Neuronal stem cell (in vitro differentiated cells): ENCODE measurements at regions not wholly inside any gene's neighbourhood (a gene's known extent, or its start where the extent isn't known, plus 50 kb on each side); places are given as distances from the start of the nearest gene placed in this dataset.

ENCODE experiments used
- DNase-seq: peaks from one replicate; pipeline ENCODE4 v3.0.0-alpha.2; 2013; ENCODE audit warnings: low spot score
- H2AFZ ChIP-seq: one replicate; pipeline ENCODE4 v1.6.1; 2013; ENCODE audit warnings: mild to moderate bottlenecking, low read length, inconsistent platforms
- H2AK5ac ChIP-seq: 2 replicates; pipeline ENCODE4 v1.6.1; 2013; ENCODE audit warnings: low read depth, mild to moderate bottlenecking, inconsistent platforms, low read length, moderate library complexity, mixed read lengths
- H2BK120ac ChIP-seq: 2 replicates; pipeline ENCODE4 v1.6.1; 2013; ENCODE audit warnings: low read depth, mild to moderate bottlenecking, inconsistent platforms, low read length, moderate library complexity, mixed read lengths
- H2BK12ac ChIP-seq: one replicate; pipeline ENCODE4 v1.6.1; 2013; ENCODE audit warnings: low read length, inconsistent platforms
- H2BK15ac ChIP-seq: 2 replicates; pipeline ENCODE4 v1.6.1; 2013; ENCODE audit warnings: mild to moderate bottlenecking, low read length, inconsistent platforms, mixed read lengths
- H2BK5ac ChIP-seq: one replicate; pipeline ENCODE4 v1.6.1; 2013; ENCODE audit warnings: inconsistent platforms, mild to moderate bottlenecking, low read length, moderate library complexity
- H3K14ac ChIP-seq: one replicate; pipeline ENCODE4 v1.6.1; 2013; ENCODE audit warnings: low read length, inconsistent platforms
- H3K18ac ChIP-seq: 2 replicates; pipeline ENCODE4 v1.6.1; 2013; ENCODE audit warnings: low read length, inconsistent platforms
- H3K23ac ChIP-seq: 2 replicates; pipeline ENCODE4 v1.6.1; 2013; ENCODE audit warnings: low read depth, mild to moderate bottlenecking, mixed read lengths, low read length, inconsistent platforms; ENCODE audit not compliant: poor library complexity
- H3K27ac ChIP-seq: replicated peaks from 3 replicates; pipeline ENCODE4 v1.5.1; 2013; ENCODE audit warnings: low read length, inconsistent platforms
- H3K27me3 ChIP-seq, 3 experiments: 2 replicates each; pipeline ENCODE4 v1.6.1; 2013; ENCODE audit warnings: low read length in 3 of 3, mild to moderate bottlenecking in 2 of 3, inconsistent platforms in 1 of 3, low read depth in 1 of 3, mixed read lengths in 1 of 3, moderate library complexity in 1 of 3; ENCODE audit not compliant: control insufficient read depth in 3 of 3, insufficient read depth in 3 of 3
- H3K36me3 ChIP-seq, 2 donors: replicated peaks in 1 of 2; 2 replicates each; pipeline ENCODE4 v1.6.1; 2013; ENCODE audit warnings: low read length in 2 of 2; ENCODE audit not compliant: control insufficient read depth in 2 of 2, insufficient read depth in 2 of 2
- H3K4ac ChIP-seq: 2 replicates; pipeline ENCODE4 v1.6.1; 2013; ENCODE audit warnings: inconsistent platforms, mild to moderate bottlenecking, low read length, moderate library complexity
- H3K4me1 ChIP-seq, 2 donors: 1 replicate in 1 of 2; 2 replicates in 1 of 2; pipeline ENCODE4 v1.6.1; 2013; ENCODE audit warnings: low read length in 2 of 2, low read depth in 1 of 2; ENCODE audit not compliant: control insufficient read depth in 2 of 2, insufficient read depth in 1 of 2
- H3K4me2 ChIP-seq: one replicate; pipeline ENCODE4 v1.6.1; 2013; ENCODE audit warnings: mild to moderate bottlenecking, low read length, inconsistent platforms; ENCODE audit not compliant: insufficient read depth, poor library complexity, severe bottlenecking
- H3K4me3 ChIP-seq, 2 donors: 2 replicates each; pipeline ENCODE4 v1.5.1; 2013; ENCODE audit warnings: low read length in 2 of 2, mild to moderate bottlenecking in 2 of 2, inconsistent platforms in 1 of 2, moderate library complexity in 1 of 2
- H3K79me1 ChIP-seq: one replicate; pipeline ENCODE4 v1.6.1; 2013; ENCODE audit warnings: low read depth, mild to moderate bottlenecking, inconsistent platforms, low read length, moderate library complexity
- H3K9ac ChIP-seq: one replicate; pipeline ENCODE4 v1.6.1; 2013; ENCODE audit warnings: mild to moderate bottlenecking, low read depth, low read length, inconsistent platforms; ENCODE audit not compliant: poor library complexity
- H3K9me3 ChIP-seq, 2 donors: replicated peaks in 1 of 2; 2 replicates each; pipeline versions ENCODE3 to v1.6.1; 2013; ENCODE audit warnings: low read length in 2 of 2, mild to moderate bottlenecking in 2 of 2, inconsistent platforms in 1 of 2, low read depth in 1 of 2, mixed read lengths in 1 of 2, moderate library complexity in 1 of 2; ENCODE audit not compliant: control insufficient read depth in 2 of 2, insufficient read depth in 1 of 2
- H4K8ac ChIP-seq: one replicate; pipeline ENCODE4 v1.6.1; 2013; ENCODE audit warnings: low read depth, mild to moderate bottlenecking, inconsistent platforms, low read length, moderate library complexity
- H4K91ac ChIP-seq: one replicate; pipeline ENCODE4 v1.6.1; 2013; ENCODE audit warnings: low read length, low read depth, mild to moderate bottlenecking, inconsistent platforms; ENCODE audit not compliant: poor library complexity
- WGBS, 2 donors: extraction: QIAGEN DNeasy Blood & Tissue Kit; methylation state at CpG; one replicate each; pipeline ENCODE4 v1.1.7; 2013; ENCODE audit warnings: missing lambda C conversion rate in 2 of 2, mixed read lengths in 1 of 2; ENCODE audit not compliant: insufficient read length in 2 of 2, insufficient replicate concordance in 1 of 2; ENCODE audit errors: extremely low coverage in 2 of 2; 5-methylcytosine and 5-hydroxymethylcytosine counted together

DNA sequence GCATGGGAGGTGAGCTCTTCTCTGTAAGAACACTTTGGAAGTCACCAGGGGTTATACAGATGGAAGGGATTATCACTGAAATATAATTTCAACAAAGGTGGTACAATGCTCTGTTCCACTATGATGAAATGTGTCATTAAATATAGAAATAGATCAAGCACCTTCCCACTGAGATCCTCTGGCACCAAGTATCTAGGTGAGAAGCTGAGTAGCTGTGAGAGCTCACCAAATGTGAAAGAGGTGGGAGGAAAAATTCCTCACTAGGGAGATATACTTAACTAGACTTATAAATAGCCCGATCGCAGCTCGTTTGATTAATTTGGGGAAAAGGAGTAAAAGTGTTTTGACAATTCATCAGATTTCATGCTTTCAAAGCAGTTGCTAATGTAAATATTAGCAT, 247.6 kb downstream of the SMAD2 start:
- H3K79me1 ChIP-seq, result no peaks in the 10 kb centered on the region
- H2AK5ac ChIP-seq, result no peak overlapping the region
- H3K4me3 ChIP-seq, result no peak overlapping the region
- no peak overlapping the region for H4K91ac ChIP-seq
- H3K27ac ChIP-seq, result no peak overlapping the region
- no peak overlapping the region for H3K9ac ChIP-seq
- H2BK5ac ChIP-seq, result no peak overlapping the region
- H4K8ac ChIP-seq, result no peak overlapping the region
- no peak for DNase-seq
- no CpG with 5 or more reads among the region's 3 CpGs for WGBS, 2 donors
- H3K36me3 ChIP-seq, result no peaks in the 10 kb centered on the region
- H3K14ac ChIP-seq, result no peak overlapping the region
- H2BK15ac ChIP-seq, result no peak overlapping the region
- H3K18ac ChIP-seq, result no peak overlapping the region
- H3K4me1 ChIP-seq, result peaks cover 0 to 2% of the 10 kb centered on the region in 2 donors
- no peak overlapping the region for H2BK12ac ChIP-seq
- H3K4ac ChIP-seq, result no peak overlapping the region
- H2AFZ ChIP-seq, result no peak overlapping the region
- no peak overlapping the region for H3K23ac ChIP-seq
- peaks cover 0 to 2% (median 0%) of the 10 kb centered on the region in 3 experiments for H3K27me3 ChIP-seq
- H3K4me2 ChIP-seq, result no peak overlapping the region
- H3K9me3 ChIP-seq, result no peaks in the 10 kb centered on the region
- no peak overlapping the region for H2BK120ac ChIP-seq

DNA sequence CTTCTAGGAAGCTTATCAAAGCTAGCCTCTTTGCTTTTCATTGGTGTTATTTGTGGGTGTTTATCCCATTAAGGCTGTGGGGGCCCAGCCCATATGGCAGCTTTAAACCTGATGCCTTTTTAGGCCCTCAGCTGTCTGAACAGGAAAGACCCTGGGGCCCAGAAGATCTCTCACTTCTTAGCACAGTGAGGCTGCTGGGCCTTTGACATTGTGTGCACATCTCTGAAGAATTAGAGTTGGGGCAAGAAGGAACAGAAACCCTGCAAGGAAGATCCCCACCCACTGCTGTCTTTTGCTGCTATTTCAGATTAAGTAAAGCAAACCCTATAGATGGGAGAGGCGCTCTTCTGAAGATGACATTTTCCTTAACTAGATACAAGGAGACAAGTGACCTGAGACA, 250.0 kb downstream of the SMAD2 start:
- Histone ChIP-seq H3K14ac (no peak overlapping the region), H4K8ac (no peak overlapping the region), H3K36me3 (no peaks in the 10 kb centered on the region), H3K4ac (no peak overlapping the region), H2BK15ac (no peak overlapping the region), H3K23ac (no peak overlapping the region), H3K4me3 (no peak overlapping the region), H2AK5ac (no peak overlapping the region), H2BK5ac (no peak overlapping the region), H2BK120ac (no peak overlapping the region), H3K79me1 (no peaks in the 10 kb centered on the region), H3K9ac (no peak overlapping the region), H2BK12ac (no peak overlapping the region), H3K27ac (no peak overlapping the region), H3K4me2 (no peak overlapping the region), H3K4me1 (peaks cover 0 to 2% of the 10 kb centered on the region in 2 donors), H2AFZ (no peak overlapping the region), H4K91ac (no peak overlapping the region), H3K27me3 (peaks cover 0 to 2% (median 0%) of the 10 kb centered on the region in 3 experiments), H3K9me3 (no peaks in the 10 kb centered on the region), H3K18ac (no peak overlapping the region)
- no CpG with 5 or more reads among the region's 1 CpG for WGBS, 2 donors
- no peak for DNase-seq

DNA sequence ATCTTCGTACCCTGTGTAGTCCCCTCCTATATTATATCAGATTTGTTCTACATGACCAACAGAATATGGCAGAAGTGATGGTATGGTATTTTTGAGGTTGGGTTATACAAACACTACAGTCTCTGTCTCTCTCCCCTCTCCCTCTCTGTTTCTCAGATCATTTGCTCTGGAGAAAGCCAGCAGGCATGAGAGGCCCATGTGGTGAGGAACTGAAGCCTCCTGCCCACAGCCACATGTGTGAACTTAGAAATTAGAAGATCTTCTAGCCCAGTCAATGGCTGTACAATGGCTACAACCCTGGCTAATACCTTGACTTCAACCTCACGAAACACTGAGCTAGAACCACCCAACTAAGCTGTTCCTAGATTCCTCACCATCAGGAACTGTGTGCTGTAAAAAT, 250.6 kb downstream of the SMAD2 start:
- no CpG with 5 or more reads among the region's 2 CpGs for WGBS, 2 donors
- H3K4me2 ChIP-seq, result no peak overlapping the region

DNA sequence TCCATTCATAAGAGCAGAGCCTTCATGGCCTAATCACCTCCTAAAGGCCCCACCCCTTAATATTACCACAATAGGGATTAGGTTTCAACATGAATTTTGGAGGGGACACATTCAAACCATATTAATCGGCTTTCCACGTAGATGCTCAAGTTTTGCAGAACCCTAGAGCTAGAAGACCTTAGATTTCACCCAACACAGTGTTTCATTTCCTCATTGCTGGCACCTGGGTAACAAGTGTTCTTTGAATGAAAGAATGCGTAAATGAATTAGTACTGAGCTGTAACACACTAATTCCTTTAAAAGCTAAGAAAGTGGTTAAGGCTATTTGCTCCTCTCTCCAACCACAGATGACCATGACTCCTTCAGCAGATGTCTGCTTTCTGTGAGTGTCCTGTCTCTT, 252.5 kb downstream of the SMAD2 start:
- no peak for DNase-seq
- Histone ChIP-seq H2AK5ac (no peak overlapping the region), H3K27ac (no peak overlapping the region), H2AFZ (no peak overlapping the region), H2BK120ac (no peak overlapping the region), H3K4me2 (no peak overlapping the region), H3K18ac (no peak overlapping the region), H3K9ac (no peak overlapping the region), H2BK12ac (no peak overlapping the region), H4K8ac (no peak overlapping the region), H3K36me3 (no peaks in the 10 kb centered on the region), H3K4ac (no peak overlapping the region), H2BK15ac (no peak overlapping the region), H2BK5ac (no peak overlapping the region), H3K14ac (no peak overlapping the region), H3K23ac (no peak overlapping the region), H3K4me3 (no peak overlapping the region), H3K27me3 (no peaks in the 10 kb centered on the region), H4K91ac (no peak overlapping the region), H3K9me3 (no peaks in the 10 kb centered on the region), H3K4me1 (no peaks in the 10 kb centered on the region), H3K79me1 (no peaks in the 10 kb centered on the region)
- no CpG with 5 or more reads among the region's 3 CpGs for WGBS, 2 donors

More for the DNA sequence above, 250.6 kb downstream of the SMAD2 start:
- H4K8ac ChIP-seq, result no peak overlapping the region
- no peak overlapping the region for H3K9ac ChIP-seq
- H3K27me3 ChIP-seq, result no peaks in the 10 kb centered on the region
- H3K36me3 ChIP-seq, result no peaks in the 10 kb centered on the region
- H4K91ac ChIP-seq, result no peak overlapping the region
- H3K4me3 ChIP-seq, result no peak overlapping the region
- no peak overlapping the region for H2BK5ac ChIP-seq
- H3K79me1 ChIP-seq, result no peaks in the 10 kb centered on the region
- H3K4me1 ChIP-seq, result no peaks in the 10 kb centered on the region
- H3K18ac ChIP-seq, result no peak overlapping the region
- H3K14ac ChIP-seq, result no peak overlapping the region
- H2AFZ ChIP-seq, result no peak overlapping the region
- no peak for DNase-seq
- H3K27ac ChIP-seq, result no peak overlapping the region
- no peak overlapping the region for H2BK15ac ChIP-seq
- H2AK5ac ChIP-seq, result no peak overlapping the region
- H2BK12ac ChIP-seq, result no peak overlapping the region
- no peaks in the 10 kb centered on the region for H3K9me3 ChIP-seq
- H3K23ac ChIP-seq, result no peak overlapping the region
- H2BK120ac ChIP-seq, result no peak overlapping the region
- H3K4ac ChIP-seq, result no peak overlapping the region
